Epidermal melanocyte (primary cell): ENCODE measurements at regions not wholly inside any gene's neighbourhood (a gene's known extent, or its start where the extent isn't known, plus 50 kb on each side); places are given as distances from the start of the nearest gene placed in this dataset.

Source experiments
- DNase-seq: peaks from one replicate; pipeline ENCODE4 v3.0.0; 2011; ENCODE audit warnings: low spot score; ENCODE audit not compliant: insufficient read length

- no peak for DNase-seq
Measured at GRCh38 chr5:6868171-6868570, 154.9 kb downstream of the TENT4A start.

- no peak for DNase-seq
Measured at GRCh38 chr5:6868575-6869215, 155.5 kb downstream of the TENT4A start.

DNA sequence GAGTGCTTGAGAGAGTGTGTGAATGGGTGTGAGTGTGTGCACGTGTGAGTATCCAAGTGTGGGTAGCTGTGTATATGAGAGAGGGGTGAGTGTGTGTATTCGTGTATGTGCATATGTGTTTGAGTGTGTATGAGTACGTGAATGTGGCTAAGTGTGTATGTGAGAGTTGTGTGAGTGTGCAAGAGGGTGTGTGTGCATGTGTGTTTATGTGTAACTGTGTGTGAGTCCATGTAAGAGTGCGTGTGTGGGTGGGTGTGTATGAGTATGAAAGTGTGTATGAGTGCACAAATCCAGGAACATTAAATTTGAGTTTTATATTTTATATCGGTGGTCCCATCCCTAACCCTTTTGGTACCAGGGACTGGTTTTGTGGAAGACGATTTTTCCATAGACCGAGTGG is 156.4 kb downstream of the TENT4A start:
- no peak for DNase-seq

- DNase-seq, result no peak
Measured at GRCh38 chr5:6872441-6873160, 159.4 kb downstream of the TENT4A start.

DNA sequence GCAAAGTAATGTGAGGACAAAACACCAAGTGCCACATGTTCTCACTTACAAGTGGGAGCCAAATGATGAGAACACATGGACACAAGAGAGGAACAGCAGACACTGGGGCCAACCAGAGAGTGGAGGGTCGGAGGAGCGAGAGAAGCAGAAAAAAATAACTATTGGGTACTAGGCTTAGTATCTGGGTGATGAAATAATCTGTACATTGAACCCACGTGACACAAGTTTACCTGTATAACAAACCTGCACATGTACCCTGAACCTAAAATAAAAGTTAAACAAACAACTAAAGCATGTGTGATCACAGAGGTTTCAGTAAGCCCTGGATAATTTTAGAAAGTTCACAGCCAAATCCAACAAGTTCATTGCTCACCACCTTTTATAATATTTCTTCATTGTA is 160.1 kb downstream of the TENT4A start:
- DNase-seq, result no peak

- no peak for DNase-seq
Measured at GRCh38 chr5:6875376-6875775, 162.1 kb downstream of the TENT4A start.

DNA sequence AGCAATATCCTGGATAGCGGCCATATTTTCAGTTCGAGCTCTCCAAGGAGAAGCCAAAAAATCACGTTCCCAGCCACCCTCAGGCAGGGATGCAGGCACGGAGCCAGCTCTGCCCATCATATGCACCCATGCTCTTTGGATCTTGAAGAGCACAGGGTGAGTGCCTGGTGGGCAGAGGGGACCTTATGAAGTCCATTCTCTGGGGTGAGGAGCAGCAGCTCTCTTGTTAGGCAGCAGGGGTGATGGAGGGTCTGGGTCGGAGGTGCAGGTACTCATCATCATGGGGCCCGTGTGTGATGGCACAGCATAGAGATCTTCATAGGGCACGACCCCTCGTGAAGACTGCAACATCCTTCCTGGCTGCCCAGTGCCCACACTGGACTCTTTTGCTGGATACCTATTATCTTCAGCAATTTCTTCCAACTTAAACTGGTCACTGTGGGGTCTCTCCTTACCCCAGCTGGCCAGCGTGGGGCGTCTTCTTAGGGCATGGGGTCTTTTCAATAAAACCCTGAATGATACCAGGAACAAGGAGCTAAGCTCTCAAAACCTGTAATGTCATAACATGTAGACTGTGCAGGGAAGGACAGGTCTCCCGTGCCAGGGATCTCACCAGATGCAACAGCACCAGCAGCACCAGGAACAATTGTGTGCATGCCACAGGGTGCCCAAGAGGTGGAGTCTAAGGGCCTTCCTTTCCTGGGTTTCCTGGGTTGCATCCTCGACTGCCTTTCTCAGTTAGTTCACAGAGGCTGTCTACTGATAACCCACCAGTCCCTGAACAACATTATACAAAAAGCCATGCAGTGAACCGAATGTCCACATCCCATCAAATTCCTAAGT is 165.0 kb downstream of the TENT4A start:
- no peak for DNase-seq

- DNase-seq, result no peak
Measured at GRCh38 chr5:6885581-6885980, 172.3 kb downstream of the TENT4A start.

DNA sequence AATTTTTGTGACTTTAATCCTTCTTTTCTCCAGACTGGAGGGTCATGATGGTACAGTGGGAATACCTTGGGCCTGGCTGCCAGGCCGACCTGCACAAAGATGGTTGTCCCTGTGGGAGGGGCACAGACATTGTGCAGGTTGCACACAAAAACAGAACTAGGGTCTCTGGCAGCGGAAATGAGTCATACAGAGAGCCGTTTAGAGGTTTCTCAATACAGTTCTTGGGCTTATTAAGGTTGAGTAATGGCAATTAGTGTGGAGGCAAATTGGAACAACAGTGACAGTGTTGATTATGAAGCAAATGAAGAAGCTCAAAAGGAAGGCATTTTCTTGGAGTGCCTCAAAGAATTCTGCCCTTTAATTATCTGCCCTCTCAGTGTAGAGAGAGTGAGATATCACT is 173.6 kb downstream of the TENT4A start:
- no peak for DNase-seq

DNA sequence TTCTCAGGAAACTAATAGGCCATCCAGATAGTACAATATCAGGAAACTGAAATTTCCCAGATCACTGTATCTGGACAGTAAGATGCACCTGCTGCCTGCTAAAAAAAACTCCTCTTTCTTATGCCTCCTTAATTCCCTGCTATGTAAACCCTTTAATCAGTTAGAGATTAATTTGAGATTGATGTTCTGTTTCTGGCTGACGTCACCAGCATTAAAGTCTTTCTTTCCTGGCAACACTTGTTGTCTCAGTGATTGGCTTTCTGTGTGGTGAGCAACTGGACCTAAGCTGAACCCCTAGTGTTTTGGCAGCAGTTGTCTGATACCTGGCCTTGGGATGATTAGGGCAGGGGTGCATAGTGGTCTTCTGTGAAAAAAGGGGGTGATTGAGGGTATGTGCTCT is 175.8 kb downstream of the TENT4A start:
- DNase-seq, result no peak

- DNase-seq, result no peak
Measured at GRCh38 chr5:6899221-6899620, 186.0 kb downstream of the TENT4A start.

DNA sequence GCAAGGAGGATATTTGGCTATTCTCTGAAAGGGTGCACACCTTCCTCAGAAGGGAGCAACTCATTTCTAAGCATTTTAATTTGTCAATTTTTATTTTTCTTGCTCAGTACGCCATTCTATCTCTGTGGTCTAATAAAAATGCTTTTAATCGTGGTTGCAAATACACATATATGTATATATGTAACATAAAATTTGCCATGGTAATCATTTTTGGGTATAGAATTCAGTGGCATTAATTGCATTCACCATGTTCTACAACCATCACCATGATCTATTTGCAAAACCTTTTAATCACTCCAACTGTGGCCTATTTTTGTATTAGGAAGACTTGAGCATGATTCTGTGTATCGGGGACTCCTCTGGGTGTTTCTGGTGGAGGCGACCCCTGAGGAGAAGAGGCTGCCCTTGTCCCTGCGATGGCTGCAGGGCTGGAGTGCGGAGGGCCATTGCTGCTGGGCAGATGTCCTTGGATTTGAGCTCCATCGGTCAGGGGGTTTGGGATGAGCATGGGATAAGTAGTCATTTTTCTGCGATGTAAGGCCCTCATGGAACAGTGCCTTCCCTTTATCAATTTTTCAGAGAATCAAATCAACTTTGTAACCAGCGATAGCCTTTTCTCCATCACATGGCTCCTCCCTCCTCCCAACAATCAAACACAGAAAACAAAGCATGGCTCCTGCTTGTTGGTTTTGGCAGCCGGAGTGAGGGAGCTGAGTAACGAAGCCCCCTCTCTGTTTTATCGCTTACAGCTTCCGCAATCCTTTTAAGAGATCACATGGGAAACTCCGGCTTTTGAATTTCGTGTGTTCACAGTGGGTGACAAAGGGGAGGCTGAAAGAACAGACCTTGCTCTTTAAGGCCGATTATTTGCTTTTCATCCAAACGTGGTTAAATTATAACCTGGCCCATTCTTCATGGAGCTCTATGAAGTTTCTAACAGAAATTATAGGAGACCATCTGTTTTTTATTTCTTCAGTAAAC is 187.3 kb downstream of the TENT4A start:
- no peak for DNase-seq

DNA sequence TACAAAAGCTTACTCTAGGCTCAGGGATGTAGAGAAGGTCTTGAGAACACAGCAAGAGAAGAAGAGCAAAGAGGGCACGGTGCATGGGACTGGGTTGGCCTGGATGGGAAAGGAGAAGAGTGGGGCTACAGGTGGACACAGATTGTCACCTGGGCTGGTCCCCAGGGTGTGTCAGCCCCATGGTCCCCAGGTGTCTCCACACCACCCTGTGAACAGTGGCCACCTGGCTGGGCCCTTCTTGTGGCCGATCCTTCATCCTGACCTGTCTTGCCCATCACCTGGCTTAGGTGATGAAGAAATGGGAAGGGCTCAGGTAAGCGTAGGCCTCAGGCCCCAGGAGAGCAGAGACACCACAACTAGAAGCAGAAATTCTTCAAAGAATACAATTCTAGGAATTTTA is 188.9 kb downstream of the TENT4A start:
- DNase-seq, result no peak

- DNase-seq, result no peak
Measured at GRCh38 chr5:6902597-6902996, 189.4 kb downstream of the TENT4A start.

DNA sequence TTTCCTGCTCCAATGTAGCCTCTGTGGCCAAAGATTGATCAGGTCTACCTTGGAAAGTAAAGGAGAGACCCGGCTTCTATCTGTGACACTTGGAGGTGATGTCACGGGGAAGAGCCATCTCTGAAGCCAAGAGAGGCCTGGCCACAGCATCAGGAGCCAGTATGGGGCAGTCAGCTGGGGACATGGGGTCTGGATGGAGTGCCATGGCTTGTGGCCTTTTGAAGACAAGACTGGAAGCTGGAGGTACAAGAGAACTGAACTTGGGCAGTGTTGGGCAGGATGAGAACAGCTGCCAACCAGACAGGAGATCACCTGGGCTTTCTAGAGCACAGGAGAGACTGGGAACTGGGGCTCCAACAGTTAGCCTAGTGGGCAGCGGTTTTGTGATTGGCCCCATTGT is 190.7 kb downstream of the TENT4A start:
- DNase-seq, result no peak

DNA sequence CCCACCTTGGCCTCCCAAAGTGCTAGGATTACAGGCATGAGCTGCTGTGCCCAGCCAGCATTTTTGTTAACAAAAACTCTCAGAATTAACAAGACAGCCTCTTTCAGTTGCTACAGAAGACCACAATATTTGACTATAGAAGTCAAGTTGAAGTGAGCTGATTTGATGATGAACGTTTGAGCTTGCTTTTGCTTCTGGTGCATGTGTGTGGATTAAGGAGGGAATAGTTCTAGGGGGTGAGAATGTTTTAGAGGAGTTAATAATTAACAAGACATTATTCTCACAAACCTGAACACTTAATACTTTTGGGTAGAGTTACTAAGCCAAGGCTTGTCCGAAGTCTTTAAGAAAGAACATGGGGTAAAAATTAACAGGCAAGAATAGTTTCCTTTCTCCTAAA is 191.6 kb downstream of the TENT4A start:
- no peak for DNase-seq

DNA sequence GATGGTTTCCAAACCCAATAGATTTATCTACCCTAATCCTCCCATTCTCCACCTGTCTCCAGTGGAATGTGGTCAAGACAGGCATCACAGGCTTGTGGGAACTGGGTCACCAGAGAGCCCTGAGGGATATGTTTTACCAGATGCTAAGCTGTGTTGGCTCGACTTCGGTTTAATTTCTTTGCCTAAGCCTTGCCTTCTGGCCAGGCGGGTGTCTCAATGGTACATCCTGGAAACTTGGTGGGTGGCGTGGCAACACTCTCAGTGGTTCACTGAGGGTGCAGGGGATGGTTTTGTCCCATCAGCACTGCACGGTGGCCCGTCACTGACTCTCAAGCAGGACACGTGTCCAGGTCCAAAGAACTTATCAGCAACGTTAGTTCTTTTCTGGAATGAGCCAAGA is 192.2 kb downstream of the TENT4A start:
- no peak for DNase-seq

DNA sequence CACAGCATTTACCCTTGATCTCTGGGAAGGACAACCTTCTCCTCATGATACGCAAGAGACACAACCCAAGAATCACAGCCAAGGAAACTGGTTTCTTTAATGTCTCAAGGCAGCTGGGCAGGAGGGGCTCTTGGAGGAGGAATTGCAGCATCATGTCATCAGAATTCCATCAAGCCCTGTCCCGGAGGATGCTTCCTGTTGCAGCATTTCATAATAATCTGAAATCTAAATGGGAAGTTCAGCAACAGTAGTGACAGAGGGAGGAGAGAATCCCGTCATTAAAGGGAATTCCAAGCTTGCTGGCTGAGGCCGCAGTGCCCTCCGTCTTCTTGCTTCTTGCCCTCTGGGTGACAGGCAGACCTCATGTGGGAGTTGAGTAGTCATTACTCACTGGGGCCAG is 192.7 kb downstream of the TENT4A start:
- no peak for DNase-seq

DNA sequence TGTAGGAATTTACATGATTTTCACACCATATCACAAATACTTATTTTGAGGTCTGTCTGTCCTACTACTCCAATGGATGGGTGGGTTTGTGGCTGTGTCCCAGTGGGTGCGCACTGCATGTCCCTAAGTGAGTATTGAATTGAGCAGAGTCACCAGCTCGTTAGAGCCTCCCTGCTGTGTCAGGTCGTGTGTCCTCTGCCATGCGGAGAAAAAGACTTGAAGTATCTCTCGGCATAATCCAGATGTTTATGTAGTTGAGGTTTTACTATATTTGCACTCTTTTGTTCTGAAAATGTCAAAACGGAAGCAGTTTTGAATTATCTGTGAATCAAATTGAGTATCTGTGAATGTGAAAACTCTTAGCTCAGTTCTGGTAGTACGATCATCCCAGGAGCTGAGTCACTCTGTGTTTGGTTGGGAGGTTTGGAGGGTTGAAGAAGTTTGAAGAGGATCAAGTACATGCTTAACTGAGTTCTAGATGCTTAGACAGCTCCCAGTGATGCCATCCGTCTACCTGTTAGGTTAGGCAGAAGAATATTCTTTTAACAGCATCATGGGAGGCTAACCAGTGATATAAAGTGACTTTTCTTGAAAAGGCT is 194.2 kb downstream of the TENT4A start:
- DNase-seq, result no peak

GRCh38 chr5:6909901-6910300 is 196.7 kb downstream of the TENT4A start:
- no peak for DNase-seq

DNA sequence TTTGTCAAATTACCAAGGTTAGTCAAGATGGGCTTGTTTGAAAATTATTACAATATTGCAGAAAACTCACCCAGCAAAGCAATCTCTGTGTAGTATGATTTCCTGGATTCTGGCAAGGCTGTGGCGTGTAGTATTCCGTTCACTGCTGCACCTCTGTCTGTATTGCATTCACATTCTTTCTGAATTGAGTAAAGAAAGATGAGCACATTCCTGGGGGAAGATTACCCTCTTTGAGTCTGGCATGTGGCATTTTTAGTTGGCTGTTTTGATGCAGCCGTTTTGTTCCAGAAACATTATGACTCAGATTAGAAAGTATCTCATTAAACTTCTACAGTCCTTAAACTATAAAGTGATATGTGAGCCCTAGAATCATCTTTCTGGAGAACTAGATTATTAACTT is 197.7 kb downstream of the TENT4A start:
- peak; percentile 26 for DNase-seq
